SK-N-SH (cell line): ENCODE measurements at regions not wholly inside any gene's neighbourhood (a gene's known extent, or its start where the extent isn't known, plus 50 kb on each side); places are given as distances from the start of the nearest gene placed in this dataset.

ENCODE experiments used
- CTCF ChIP-seq: fragments of 200-600 bp; sonication (generic); IDR thresholded peaks from 2 replicates; pipeline ENCODE4 v1.6.1; 2017; ENCODE audit warnings: antibody characterized with exemption, mild to moderate bottlenecking, moderate library complexity
- FOXJ3 ChIP-seq: sonication (generic); formaldehyde crosslinking; IDR thresholded peaks from 2 replicates; pipeline ENCODE4 v1.5.1; 2020; ENCODE audit warnings: mild to moderate bottlenecking, missing genetic modification reagents
- IRF3 ChIP-seq: fragments of 150-350 bp; IDR thresholded peaks from 2 replicates; pipeline ENCODE4 v1.6.1; 2016; ENCODE audit warnings: mild to moderate bottlenecking, low read depth, low read length
- MAX ChIP-seq: IDR thresholded peaks from 2 replicates; pipeline ENCODE4 v1.4.0; 2012; ENCODE audit warnings: low read depth
- SMC3 ChIP-seq: IDR thresholded peaks from 2 replicates; pipeline ENCODE4 v1.6.1; 2012; ENCODE audit warnings: low read depth, low read length, improper control_type of control experiment

- TF ChIP-seq FOXJ3 (CRISPR knock-in tag) = no peak
- TF ChIP-seq CTCF = no peak
- no peak for TF ChIP-seq IRF3
- no peak for TF ChIP-seq SMC3
- no peak for TF ChIP-seq MAX
Measured at GRCh38 chr7:91717681-91718470, 162.6 kb downstream of the MTERF1 start.
